ENCODE measurements at regions not wholly inside any gene's neighbourhood (a gene's known extent, or its start where the extent isn't known, plus 50 kb on each side); places are given as distances from the start of the nearest gene placed in this dataset.

DNA sequence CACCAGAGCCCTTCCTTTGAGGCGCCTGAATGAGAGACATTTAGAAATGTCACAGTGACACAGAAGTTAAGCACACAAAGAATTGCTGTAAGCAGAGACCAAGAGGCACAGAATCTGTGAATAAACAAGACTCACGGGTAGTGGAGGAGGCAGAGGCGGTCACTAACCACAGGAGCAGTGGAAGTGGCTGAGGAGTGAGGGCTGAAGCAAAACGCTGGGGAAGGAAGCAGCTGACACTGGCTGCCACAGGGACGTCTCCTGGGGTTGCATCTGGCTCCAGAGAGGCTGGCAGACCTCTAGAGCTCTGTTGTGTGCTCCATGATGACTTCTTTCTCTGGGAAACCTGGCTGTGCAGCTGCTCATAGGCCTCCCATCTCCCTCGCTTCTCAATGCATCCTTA is 65.0 kb upstream of the SLC2A12 start:
- peak; percentile 29 for FAIRE-seq

DNA sequence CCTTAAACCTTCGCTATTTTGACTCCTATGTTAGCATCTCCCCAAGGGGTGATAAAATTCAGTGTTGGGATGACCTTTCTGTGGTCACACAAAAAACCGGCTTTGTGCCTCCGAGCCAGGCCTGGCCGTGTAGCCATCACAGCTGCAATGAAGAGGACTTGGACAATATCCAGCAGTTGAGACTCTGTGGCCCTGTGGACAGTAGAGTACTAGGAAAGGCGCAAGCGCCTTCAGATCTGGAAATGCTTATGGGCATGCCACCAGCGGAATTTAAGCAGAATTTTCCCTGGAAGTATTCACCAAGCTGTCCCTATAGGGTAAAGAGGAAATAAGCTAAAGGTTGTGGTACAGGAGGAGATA is 63.3 kb upstream of the SLC2A12 start:
- no peak for FAIRE-seq

DNA sequence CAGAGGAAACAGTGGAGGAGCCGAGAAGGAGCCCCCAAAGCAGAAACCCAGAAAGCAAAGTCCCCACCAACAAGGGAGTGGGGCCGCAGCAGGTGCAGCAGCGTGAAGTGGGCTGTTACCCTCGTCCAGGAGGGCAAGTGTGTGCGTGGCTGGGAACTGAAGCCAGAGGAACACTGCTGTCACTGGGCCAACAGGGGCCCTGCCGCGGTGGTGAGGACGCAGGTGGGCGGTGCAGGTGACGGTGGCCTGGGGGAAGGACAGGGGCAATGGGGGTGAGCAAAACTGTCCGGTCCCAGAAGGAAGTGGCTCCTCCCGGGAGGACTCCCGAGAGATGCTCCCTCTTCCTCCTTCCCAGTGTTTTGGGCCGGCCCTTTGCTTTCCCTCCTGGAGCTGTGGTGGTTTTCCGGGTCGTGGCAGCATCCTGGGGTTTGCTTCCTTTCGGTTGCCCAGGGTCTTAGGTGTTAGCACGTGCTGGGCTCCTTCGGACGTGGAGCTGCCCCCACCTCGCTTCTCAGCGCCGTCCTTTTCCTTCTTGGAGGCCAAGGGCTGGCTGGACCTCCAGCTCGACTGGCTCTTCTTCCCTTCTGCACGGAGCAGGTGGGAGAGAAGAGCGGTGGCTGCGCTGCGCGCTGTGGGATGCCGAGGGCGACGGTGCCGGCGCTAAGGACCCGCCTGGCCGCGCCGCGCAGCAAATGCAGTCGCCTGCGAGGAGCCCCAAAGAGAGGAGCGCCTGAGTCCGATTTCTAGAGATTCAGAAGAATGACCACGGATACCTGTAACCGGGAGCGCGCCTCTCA is 62.7 kb upstream of the SLC2A12 start:
- no peak for FAIRE-seq

DNA sequence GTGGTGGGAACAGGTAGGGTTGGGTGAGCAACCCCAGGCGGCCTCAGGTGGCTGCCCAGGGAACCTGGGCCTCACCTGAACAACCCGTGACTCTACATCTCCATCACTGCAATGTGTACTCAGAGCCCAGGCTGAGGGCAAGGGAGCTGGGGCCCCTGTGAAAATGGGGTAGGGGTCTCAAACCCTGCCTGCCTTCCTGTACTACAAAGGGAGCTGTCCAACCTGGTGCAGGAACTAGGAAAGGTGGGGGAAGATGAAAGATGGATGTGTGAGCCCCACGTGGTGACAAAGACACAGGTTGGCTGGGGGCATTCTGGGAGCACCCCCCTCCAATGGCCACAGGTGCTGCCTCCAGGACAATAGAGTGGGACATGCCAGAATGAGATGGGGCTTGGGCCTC is 62.1 kb upstream of the SLC2A12 start:
- FAIRE-seq: no peak

DNA sequence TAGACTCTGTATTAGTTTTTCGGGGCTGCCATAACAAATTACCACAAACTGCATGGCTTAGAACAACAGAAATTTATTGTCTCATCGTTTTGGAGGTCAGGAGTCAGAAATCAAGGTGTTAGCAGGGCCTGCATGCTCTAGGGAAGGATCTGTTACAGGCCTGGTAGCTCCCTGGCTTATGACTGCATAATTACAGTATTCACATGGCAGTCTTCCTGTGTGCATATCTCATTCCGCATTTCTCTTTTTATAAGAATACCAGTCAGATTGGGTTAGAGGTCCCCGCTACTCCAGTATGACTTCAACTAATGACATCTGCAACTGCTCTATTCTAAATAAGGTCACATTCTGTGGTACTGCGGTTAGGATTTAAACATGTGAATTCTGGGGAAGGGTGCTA is 59.3 kb upstream of the SLC2A12 start:
- FAIRE-seq: no peak

DNA sequence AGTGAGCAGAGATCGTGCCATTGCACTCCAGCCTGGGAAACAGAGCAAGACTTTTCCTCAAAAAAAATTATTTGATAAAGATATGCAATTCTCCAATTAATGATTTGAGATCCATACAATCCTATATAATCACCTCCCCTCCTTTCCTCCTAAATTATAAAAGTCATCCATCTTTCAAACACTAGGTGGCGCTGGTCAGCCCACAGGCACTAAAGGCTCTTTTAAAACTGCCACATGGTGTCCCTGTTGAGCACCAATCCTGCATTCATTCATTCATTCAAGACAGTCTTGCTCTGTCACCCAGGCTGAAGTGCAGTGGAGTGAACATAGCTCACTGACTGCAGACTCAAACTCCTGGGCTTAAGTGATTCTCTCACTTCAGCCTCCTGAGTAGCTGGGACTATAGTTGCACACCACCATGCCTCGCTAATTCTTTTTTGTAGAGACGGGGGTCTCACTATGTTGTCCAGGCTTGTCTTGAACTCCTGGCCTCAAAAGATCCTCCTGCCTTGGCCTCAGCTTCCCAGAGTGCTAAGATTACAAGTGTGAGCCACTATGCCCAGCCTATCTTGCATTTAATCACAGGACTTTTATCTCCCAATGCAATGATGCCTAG is 58.7 kb upstream of the SLC2A12 start:
- no peak for FAIRE-seq

DNA sequence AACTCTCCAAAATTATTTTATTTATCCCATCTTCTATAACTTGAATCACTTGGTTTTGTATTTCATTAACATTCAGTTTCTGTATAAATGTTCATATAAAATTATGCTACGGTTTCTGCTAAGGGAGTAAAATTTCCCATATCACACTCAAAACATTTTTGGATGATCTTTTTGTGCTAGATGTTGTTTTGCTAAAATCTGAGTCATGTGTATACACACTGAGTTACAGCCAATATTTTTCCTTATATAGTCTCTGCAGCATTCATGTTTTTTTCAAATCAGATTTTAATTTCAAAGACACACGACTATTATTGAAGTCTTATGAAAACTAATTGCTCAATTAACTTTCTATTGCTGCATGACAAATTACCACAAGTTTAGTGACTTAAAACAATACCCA is 54.3 kb upstream of the SLC2A12 start:
- FAIRE-seq: no peak

DNA sequence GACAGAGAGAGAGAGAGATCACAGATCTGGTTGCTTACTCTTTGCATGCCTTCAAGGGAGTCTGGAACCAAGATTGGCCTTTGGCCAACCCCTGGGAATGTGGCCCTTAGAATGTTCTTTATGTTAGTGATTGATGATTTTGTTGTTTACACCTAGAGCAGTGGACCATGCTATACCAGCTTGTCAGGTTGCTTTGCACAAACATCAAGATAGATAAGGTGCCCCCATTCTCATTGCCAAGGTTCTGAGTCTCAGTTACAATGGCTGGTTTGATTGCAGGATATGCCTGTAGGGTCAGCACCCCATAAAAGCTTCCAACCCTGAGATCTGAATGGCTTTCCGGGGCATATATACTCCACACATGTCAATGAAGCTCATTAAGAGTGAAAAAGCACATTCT is 53.5 kb upstream of the SLC2A12 start:
- no peak for FAIRE-seq

DNA sequence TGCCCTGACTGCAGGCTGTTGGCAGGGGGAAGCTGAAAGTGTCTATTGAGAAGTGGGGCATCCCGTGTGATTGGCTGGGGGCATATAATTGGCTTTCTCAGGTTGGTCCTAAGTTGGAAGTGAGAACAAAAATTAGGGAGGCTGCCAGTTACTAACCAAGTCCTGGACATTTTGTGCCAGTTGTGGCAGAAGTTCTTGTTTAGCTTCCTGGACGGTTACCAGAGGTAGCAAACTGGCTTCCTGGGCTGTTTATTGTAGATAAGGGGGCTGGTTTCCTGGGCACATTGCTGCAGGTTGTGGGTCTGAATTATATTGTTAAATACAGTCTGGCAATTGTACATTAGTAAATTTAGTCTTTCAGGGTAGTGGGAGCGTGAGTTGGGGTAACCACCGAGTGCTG is 50.6 kb upstream of the SLC2A12 start:
- no peak for FAIRE-seq
